OCI-M2 (cell line): ENCODE measurements at regions not wholly inside any gene's neighbourhood (a gene's known extent, or its start where the extent isn't known, plus 50 kb on each side); places are given as distances from the start of the nearest gene placed in this dataset.

Source experiments
- DNase-seq: peaks from one replicate; lab custom pipeline; 2025; ENCODE audit not compliant: unreplicated experiment; lab: John Stamatoyannopoulos, UW

DNA sequence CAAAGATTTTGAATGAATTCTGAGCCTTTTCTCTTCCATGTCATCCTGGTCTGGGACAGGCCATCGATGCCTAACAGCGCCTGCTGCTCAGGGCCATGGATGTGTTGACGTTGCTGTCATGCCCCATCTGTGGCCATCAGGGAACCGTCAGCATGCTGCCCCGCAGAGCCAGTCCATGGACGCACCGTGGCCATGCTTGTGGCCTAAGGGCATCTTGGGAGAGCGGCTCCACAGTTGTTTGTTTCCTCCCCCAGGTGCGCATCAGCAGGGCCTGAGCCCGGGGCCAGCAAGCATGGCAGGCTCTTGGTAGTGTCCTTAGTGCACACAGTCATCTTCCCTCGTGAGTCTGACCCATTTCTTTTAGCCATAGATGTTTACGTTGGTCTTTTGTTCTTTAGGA is 142.7 kb downstream of the VAPA start:
- no peak for DNase-seq

DNA sequence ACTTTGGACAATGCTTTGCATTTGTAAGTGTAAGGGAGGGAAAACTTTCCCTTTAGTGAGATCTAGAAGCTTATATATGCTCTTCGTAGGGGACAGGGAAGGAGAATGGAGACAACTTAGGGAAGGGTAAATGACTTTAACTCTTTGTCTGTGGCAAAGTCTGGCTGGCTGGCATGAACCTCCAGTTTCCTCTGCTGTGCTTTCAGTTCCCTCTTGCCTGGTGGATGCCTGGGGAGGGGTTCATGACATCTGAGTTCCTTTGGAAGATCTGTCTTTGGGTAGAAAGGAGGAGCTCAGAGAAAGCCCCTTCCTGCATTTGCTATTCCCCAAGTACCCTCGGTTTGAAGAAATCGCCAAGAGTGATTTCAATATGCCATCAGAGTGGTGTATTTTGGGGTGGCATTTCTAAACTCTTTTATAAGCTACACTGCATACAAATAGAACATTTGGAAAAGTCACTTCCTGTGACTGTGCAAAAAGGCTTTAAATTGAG is 143.6 kb downstream of the VAPA start:
- no peak for DNase-seq

DNA sequence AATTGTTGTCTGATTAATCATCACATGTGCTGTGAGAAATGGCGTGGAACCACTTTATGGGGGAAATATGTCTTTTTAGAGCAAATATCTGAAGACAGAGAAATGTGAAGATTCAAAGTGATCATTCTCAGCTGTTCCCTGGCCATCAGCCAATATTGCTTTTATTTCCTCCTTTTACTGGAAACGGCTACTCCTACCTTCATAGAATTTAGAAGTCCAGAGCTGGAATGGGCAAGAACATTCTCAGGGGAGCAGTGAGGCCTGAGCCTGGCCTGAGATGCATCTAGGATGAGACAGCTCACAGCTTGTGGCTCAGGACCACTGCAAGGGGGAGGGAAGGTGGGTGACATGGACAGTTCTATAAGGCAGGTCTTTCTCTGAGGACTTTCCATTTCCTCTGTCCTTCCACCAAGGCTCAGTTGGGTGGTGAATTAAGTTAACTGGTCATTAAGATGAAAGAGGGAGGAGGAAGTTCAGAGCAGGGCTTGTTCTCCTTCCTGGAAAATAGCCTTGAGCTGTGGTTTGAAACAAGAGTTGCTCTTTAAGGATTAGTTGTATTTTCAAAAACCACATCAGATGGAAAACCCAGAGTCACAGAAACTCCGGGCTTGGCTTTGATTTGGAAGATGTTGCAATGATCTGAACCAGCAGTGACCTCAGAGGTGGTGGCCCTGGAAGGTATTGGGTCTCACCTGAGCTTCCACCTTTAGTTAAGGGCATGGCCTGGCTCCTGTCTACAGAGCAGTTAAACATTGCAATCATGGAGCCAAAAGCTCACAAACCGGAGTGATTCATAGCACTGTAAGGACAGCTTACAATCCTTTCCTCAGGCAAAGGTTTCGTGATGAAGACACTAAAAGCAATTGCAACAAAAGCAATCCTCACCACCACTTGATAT is 144.3 kb downstream of the VAPA start:
- no peak for DNase-seq

DNA sequence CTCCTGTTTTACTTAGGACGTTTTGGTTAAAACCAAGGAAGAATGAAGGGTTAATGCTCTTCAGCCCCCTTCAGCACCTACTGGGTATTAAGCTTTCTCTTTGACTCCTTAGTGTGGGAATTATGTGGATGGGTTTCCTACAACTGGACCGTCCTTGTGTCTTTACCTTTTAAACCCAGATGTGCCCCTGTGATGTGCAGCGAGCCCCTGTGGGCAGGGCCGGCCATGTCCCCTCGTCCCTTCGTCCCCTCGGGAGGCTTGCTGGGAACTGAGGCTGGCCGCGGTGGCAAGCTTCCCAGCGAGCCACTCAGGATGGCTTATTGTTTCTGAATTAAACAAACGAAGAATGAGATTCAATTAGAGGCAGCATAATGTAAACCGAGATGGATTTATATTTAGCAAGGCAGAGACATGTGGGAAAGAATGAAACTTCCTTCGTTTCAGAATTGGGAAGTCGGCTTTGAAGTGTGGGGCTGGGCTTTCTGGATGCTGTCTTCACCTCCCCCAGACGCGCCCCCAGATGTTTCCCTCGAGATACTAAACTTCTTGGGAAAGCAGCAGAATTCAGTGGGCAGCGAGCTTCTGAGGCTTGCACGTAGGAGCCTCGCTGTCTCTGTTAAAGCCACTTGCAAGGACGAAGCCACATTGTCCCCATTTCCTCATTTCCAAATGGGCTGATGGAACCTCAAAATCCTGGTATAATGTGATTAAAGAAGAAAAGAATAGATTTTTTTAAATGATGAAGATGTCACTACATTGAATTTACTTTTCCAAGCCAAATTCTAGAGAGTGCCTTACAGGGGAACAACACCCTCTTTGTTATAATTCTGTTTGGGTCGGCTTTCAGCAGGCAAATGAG is 146.0 kb downstream of the VAPA start:
- DNase-seq, result no peak

DNA sequence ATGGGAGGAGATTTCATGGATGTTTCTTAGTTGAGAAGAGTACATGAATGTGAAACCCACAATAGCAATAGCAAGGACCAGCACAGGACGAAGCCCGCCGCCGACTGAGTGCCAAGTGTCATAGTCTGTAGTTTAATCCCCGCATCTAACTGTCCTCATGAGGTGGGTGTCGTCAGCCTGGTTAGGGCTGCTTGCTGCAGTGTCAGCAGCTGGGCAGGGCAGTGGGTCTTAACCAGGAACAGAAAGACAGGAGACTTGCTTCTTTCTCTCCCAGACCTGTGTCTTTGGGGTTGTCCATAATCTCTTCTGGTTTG is 146.6 kb downstream of the VAPA start:
- DNase-seq, result no peak

DNA sequence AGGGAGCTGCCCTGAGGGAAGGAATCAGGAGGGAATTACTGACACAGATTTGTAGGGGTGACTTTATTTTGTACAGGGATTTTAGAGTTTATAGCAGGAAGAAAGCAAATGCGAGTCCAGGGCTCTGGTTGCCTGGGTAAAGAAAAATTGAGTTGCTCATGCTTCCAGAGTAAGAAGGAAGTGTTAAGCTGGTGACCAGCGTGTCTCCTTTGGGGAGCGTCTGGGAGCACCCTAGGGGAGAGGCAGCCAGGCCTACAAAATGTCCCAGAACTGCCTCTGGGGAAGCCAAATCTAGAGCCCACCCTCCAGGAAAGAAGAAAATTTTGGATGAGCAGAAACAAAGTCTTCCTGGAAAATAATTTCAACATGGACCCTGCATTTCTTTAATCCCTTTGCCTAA is 147.0 kb downstream of the VAPA start:
- DNase-seq, result no peak

DNA sequence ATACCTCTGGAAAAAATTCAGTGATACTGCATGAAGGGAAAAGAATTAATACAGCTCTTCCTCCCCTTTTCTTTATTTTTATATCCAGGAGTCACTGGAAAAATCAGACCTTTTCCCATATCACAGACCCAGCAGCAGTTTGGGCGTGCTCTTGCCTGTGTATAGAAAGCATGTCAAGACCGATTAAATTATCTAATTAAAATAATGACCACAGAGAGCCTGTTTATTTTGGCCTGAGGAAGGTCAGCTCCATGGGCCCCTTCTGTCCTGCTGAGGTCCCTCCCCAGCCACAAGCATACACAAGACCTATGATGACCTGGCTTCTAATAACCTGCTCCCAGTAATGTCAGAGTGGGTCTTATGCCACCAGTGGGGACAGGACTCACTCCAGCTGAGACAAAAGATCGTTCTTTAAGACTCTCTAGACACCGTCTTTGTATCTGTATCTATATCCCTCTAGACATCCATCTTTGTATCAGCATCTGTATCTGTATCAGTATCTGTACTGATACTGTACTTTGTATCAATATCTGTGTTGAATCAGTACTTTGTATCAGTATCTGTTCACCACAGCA is 147.8 kb downstream of the VAPA start:
- no peak for DNase-seq

DNA sequence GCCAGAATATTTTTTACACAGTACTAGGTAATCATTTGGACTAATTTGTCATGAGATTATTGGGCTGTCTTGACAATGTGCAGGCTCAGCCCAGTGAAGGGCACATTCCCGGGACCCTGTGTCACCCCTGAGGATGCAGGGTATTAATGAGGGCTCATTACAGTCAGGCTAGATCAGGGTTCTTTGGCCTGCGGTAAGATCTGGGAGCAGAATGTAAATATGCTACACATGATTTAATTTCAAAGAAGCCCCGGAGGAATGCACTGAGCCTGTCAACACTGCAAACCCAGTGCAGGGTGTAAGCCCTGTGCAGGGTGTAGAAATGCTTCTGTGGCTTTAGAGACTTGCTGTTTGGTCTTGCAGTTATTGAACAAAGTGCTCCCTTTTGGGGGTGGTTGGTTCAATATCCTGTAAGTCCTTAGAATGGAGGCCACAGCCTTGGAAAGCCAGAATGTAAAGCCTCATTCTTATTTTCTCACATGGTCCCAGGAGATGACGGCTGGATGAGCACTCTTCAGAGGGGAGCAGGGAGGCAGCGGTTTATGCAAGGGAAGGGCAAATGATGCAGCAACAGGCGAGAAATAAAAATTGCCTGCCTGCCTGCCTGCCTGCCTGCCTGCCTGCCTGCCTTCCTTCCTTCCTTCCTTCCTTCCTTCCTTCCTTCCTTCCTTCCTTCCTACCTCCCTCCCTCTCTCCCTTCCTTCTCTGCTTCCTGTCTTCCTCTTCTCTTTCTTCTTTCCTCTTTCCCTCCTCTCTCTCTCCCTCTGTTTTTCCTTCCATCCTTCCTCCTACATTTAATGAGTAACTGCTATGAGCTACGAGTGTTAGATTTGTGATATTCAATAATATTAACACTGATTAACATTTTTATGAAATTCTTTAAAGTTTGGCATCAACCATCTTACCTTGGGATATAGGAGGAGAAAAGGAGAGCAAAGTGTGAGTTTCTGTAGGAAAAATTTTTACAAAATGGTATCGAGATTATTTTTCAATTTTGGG is 148.8 kb downstream of the VAPA start:
- no peak for DNase-seq

DNA sequence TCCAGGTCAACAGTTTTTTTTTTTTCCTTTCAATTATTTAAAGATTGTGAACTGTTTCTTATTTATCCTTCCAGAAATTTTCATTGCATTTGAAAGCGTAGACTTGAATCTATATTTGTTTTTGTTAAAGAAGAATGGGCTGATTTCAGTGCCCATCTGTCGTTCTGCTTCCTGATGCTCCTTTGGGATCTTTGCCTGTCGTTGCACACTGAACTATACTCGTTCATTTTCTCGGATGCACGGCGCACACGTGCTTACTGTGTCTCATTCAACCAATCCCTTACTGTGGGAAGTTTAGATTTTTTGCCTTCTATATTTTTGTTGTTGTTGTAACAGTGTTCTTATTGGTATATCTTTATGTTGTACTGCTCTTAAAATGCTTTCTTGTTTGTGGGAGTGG is 149.7 kb downstream of the VAPA start:
- DNase-seq, result no peak

DNA sequence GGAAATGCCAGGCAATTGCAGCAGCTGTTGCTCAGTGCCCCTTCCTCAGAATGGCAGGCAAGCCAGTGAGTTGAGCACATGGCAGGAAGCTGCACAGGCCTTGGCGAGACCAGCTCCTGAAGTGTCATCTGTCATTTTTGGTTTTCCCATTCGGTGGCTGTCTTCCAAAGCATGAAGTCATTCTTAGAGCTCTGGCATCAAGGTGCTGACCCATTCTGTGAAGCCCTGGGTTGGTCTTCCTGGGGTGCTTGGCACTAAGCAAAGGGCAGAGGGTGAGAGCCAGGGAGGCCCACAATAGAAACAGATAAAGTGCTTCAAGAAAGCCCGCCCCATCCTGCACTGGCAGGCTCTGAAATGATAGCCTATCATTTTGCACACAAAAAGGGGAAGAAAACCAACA is 150.5 kb downstream of the VAPA start:
- no peak for DNase-seq

DNA sequence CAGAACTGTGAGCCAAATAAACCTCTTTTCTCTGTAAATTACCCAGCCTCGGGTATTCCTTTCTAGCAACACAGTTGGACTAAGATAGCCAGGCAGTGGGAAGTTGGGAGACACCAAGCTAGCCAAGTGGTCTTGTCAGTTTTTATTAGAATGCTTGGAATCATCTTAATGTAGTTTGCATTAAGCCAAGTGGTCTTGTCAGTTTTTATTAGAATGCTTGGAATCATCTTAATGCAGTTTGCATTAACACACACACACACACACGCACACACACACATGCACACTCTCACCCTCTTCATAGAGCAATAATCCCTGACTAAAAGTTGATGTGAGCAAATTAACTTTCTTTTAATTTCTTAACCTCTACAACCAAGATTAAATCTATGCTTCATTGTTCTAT is 151.5 kb downstream of the VAPA start:
- DNase-seq, result no peak

DNA sequence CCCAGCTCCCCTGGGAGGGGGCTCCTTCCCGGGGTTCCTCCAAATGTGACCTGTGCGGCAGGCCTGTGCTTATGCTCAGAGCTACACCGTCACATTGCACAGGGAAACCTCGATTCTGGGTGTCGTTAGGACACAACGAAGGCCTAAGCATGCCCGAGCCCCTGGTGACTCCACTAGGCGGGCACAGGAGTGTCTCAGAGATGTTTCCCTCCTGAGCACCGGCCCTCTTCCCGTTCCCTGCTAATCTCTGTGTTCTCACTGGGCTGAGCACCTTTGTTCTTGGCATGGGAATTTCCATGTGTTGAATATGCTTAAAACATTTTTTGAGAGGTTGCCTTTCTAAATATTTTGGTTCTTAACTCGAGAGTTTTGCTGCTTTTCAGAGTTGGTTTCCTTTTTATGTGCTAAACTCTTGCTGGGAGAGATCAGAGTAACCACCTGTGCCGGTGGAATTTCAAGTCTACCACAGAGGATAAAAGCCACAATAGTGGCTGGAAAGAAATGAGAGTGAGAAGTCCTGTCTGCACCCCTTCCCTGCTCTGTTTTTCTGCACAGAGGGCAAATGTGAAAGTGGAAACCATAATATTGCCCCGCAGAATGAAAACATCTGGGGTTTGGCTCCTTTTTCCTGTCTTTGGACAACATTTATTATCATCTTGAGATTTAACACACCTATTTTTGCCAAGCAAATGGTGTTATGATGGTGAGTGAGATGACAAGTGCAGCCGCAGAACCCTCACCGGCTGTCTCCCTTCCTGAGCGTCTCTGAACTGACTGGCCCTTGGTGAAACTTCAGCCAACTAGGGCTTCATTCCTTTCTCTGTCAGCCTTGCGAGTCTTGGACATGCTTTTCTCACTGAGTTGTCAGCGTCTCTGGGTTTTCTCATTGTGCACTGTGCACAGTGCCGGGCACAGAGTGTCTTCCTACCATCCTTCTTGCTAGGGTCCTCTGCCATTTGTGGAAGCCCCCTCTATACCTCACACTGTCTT is 154.1 kb downstream of the VAPA start:
- DNase-seq, result no peak

DNA sequence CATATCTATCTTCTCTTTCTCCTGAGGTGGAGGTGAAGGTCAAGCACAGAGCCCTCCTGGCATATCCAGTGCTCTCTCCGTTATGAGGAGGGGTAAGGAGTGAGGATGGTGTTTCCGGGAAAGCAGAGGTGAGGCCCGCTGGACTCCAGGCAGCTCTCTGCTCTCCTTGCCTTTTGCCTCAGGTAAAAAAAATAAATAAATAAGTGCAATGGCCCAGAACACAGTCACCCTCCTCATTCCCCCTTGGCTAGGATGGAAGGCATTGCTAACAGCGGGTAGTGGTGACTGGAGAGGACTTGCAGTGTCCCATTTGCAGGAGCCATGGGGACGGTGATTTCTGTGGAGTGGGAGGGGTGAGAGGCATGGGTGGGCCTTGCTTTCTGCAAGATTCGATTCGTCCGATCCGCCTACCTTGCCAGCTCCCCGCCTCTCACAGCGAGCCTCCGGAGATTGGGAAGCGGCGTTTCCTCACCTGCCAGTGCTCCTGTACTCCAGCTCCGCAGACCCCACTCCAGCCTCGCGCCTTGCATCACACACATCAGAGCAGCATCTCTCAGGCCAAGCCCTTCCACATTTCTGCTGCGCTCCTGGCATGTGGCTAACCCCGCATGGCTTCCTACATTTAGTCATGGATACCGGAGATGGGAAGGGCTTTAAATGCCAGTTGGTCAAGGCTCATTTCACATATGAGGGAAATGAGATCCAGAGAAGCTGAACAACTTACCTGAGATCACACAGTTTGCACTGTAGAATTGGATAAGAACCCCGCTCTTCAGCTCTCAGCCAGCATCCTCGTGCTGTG is 155.2 kb downstream of the VAPA start:
- DNase-seq, result no peak

DNA sequence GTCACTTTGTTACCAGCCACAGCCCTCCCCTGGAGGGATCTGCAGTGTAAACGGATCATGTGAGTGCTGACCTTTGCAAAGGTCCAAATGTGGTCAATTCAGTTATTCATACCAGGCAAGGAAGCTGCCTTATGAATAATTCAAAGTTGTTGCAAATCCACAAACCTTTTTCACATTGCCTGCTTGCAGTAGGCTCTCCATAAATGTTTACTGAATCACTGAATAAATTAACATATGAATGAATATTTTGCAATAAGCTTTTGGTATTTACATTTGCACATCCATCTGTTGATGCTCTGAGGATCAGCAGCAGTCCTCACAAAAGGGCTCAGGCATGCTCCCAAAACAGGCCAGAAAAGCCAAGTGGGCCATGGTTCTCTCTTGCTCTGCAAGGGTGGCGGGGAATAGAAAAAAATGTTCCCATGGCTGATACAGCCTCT is 156.8 kb downstream of the VAPA start:
- no peak for DNase-seq

DNA sequence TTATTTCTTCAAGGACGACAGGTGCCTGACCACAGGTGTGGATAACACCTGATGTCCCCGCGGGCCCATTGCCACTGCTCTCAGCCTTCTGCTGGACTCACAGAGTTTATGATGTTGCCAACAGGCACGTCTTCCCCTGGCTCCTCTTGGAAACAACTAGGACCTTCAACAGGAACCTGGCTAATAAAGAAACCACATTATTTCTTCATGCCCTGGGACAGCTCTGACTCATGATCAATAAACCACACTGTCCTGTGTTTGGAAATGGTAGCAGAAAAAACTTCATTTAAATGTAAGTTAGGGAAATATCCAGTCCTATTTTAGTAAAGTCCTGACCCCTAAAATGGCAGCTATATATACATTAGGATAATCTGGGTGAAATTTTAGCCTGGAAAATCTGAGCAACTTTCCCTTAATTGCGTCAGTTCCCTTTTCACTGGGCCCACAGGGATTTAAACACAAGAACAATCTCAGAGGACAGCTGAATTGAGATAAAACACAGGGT is 158.9 kb downstream of the VAPA start:
- DNase-seq, result no peak

DNA sequence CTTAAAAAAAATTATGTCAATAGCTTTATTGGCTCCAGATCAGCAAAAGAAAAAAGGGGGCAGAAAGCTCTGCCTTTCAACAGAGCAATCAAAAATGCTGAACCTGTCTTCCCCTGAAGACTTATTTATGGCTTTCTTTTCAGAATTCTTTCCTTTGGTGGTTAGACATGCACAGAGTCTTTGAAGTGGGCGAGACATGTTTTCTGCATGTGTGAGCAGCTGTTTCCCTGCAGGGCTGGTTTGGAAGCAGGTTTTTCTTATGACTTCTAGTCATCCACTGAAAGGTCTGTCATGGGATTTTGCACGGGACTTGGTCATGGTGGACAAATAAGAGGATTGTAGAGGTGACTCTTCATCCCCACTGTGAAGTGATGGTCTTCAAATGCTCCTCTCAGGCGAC is 160.3 kb downstream of the VAPA start:
- no peak for DNase-seq

DNA sequence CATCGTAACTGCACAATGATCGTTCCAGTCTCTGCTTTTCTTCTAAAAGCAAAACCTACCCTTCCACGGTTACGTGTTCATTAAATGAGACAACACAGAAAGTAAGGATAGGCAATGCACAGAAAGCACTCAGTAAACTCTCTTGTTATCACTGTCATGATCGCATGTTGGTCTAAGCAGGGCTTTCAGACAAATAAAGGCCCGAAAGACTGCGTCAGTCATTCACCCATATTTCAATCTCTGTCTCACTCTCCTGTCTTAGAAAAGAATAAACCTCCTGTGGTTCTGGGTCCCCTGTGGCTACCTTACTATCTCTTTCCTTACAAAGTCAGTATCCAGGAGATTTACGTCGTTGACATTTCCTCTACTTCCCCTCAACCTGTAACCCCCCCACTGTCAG is 160.9 kb downstream of the VAPA start:
- no peak for DNase-seq

DNA sequence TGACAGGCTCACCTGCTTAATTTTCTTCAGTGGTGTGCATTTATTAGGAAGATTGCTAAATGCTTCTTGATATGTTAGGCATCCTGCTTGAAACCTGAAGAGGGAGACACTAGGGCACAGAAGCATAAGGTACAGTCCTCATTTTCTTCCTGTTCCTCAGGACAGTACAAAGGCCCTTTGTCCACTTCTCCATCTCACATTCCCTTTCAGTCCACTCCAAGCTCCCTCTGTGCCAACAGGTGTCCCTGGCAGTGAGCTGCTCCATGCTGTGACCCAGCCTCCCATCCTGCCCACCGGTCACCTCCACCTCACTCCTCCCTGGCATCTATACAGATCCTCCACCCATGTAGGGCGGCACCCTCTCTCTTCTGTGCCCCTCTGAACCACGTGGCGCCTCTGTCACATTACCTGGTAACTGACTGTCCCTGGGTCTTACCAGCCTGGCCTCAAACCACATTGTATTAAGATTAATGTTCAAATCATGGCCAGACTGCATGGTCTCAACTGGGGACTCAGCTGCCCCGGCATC is 162.8 kb downstream of the VAPA start:
- DNase-seq, result no peak
